Loucy (cell line): ENCODE measurements at regions not wholly inside any gene's neighbourhood (a gene's known extent, or its start where the extent isn't known, plus 50 kb on each side); places are given as distances from the start of the nearest gene placed in this dataset.

Experiments used
- CTCF ChIP-seq: fragments of 200-600 bp; sonication (generic); conservative IDR thresholded peaks from 2 replicates; pipeline ENCODE4 v1.5.1; 2014; ENCODE audit warnings: mild to moderate bottlenecking, antibody characterized with exemption, low read length
- EZH2phosphoT487 ChIP-seq: fragments of 200-600 bp; IDR thresholded peaks from 2 replicates; pipeline ENCODE4 v1.6.1; 2018; ENCODE audit warnings: antibody characterized with exemption, mild to moderate bottlenecking, moderate library complexity, borderline replicate concordance

GRCh38 chr1:185397183-185397582 is 80.1 kb upstream of the IVNS1ABP start:
- TF ChIP-seq CTCF (no peak), EZH2phosphoT487 (no peak)
